OCI-LY1 (cell line): ENCODE measurements at regions not wholly inside any gene's neighbourhood (a gene's known extent, or its start where the extent isn't known, plus 50 kb on each side); places are given as distances from the start of the nearest gene placed in this dataset.

Source experiments
- H2AFZ ChIP-seq: fragments of 200-600 bp; sonication (generic), shearing (Covaris generic); 2 replicates; pipeline ENCODE4 v1.6.0; 2014; ENCODE audit warnings: antibody characterized with exemption, mild to moderate bottlenecking, low read length
- H3F3A ChIP-seq: fragments of 200-600 bp; sonication (generic), shearing (Covaris generic); 2 replicates; pipeline ENCODE4 v1.6.0; 2014; ENCODE audit warnings: mild to moderate bottlenecking, antibody characterized with exemption, low read length, moderate library complexity; ENCODE audit not compliant: insufficient read depth
- H3K27ac ChIP-seq: fragments of 200-600 bp; sonication (generic); 2 replicates; pipeline ENCODE4 v1.5.1; 2014; ENCODE audit warnings: low read length, mixed run types, mild to moderate bottlenecking, low read depth; ENCODE audit not compliant: poor library complexity, severe bottlenecking
- H3K27me3 ChIP-seq: fragments of 200-600 bp; sonication (generic); 2 replicates; pipeline ENCODE4 v1.6.0; 2014; ENCODE audit warnings: antibody characterized with exemption, mild to moderate bottlenecking, low read length, moderate library complexity; ENCODE audit not compliant: insufficient read depth
- H3K36me3 ChIP-seq: fragments of 200-600 bp; sonication (generic); 2 replicates; pipeline ENCODE4 v1.6.1; 2014; ENCODE audit warnings: mild to moderate bottlenecking, antibody characterized with exemption, low read length, moderate library complexity, mixed read lengths; ENCODE audit not compliant: insufficient read depth
- H3K4me1 ChIP-seq: fragments of 200-600 bp; sonication (generic); 2 replicates; pipeline ENCODE4 v1.5.1; 2014; ENCODE audit warnings: mild to moderate bottlenecking, low read length, moderate library complexity; ENCODE audit not compliant: insufficient read depth, severe bottlenecking
- H3K4me2 ChIP-seq: fragments of 200-600 bp; sonication (generic), shearing (Covaris generic); 2 replicates; pipeline ENCODE4 v1.6.1; 2014; ENCODE audit warnings: low read length
- H3K4me3 ChIP-seq: fragments of 200-600 bp; sonication (generic); 2 replicates; pipeline ENCODE4 v1.5.1; 2014; ENCODE audit warnings: low read length, low read depth, mild to moderate bottlenecking, mixed read lengths; ENCODE audit not compliant: poor library complexity, severe bottlenecking
- H3K79me2 ChIP-seq: fragments of 200-600 bp; shearing (Covaris generic); 2 replicates; pipeline ENCODE4 v1.6.1; 2016; ENCODE audit warnings: mixed run types, low read length, mixed read lengths; ENCODE audit not compliant: insufficient read depth
- H3K9ac ChIP-seq: fragments of 200-600 bp; sonication (generic), shearing (Covaris generic); 2 replicates; pipeline ENCODE4 v1.6.1; 2014; ENCODE audit warnings: mild to moderate bottlenecking, low read length, mixed read lengths
- H3K9me2 ChIP-seq: fragments of 200-600 bp; sonication (generic), shearing (Covaris generic); 2 replicates; pipeline ENCODE4 v1.6.1; 2014; ENCODE audit warnings: low read depth, mild to moderate bottlenecking, low read length, mixed read lengths
- H3K9me3 ChIP-seq: fragments of 200-600 bp; shearing (Covaris generic); 2 replicates; pipeline ENCODE4 v1.6.1; 2014; ENCODE audit warnings: low read length, mixed read lengths
- H4K20me1 ChIP-seq: fragments of 200-600 bp; sonication (generic), shearing (Covaris generic); 2 replicates; pipeline ENCODE4 v1.6.0; 2016; ENCODE audit warnings: mild to moderate bottlenecking, low read length; ENCODE audit not compliant: insufficient read depth
- CTCF ChIP-seq: fragments of 200-600 bp; sonication (generic), shearing (Covaris generic); IDR thresholded peaks from 2 replicates; pipeline ENCODE4 v1.5.1; 2017; ENCODE audit warnings: mild to moderate bottlenecking, antibody characterized with exemption, low read length, moderate library complexity, mixed read lengths
- EZH2 ChIP-seq: fragments of 200-600 bp; sonication (generic), shearing (Covaris generic); IDR thresholded peaks from 2 replicates; pipeline ENCODE4 v1.8.0; 2017; ENCODE audit warnings: borderline replicate concordance, mixed run types, mild to moderate bottlenecking, antibody characterized with exemption, low read length, moderate library complexity, mixed read lengths

DNA sequence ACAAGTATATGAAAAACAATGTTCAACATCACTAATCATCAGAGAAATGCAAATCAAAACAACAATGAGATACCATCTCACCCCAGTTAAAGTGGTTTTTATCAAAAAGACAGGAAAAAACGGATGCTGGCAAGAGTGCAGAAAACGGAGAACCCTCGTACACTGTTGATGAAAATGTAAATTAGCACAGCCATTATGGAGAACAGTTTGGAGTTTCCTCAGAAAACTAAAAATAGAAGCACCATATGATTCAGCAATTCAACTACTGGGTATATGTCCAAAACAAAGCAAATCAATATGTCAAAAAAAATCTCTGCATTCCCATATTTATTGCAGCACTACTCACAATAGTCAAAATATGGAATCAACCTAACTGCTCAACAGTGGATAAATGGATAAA lies 50.1 kb upstream of the CES5A start:
- H3K9me3 ChIP-seq: no peaks in the 10 kb centered on the region
- H3K4me1 ChIP-seq: no peaks in the 10 kb centered on the region
- no peaks in the 10 kb centered on the region for H3K79me2 ChIP-seq
- H3K4me3 ChIP-seq: no peak overlapping the region
- no peak overlapping the region for H3K27ac ChIP-seq
- TF ChIP-seq CTCF (no peak), EZH2 (no peak)
- no peaks in the 10 kb centered on the region for H3K9me2 ChIP-seq
- no peak overlapping the region for H3K4me2 ChIP-seq
- H4K20me1 ChIP-seq: no peaks in the 10 kb centered on the region
- H3K9ac ChIP-seq: no peak overlapping the region
- H3F3A ChIP-seq: no peaks in the 10 kb centered on the region
- no peak overlapping the region for H2AFZ ChIP-seq
- no peaks in the 10 kb centered on the region for H3K27me3 ChIP-seq
- H3K36me3 ChIP-seq: no peaks in the 10 kb centered on the region
